SK-N-SH treated with all-trans-retinoic acid at 6 μM for 48 hours (cell line): ENCODE measurements at regions not wholly inside any gene's neighbourhood (a gene's known extent, or its start where the extent isn't known, plus 50 kb on each side); places are given as distances from the start of the nearest gene placed in this dataset.

ENCODE experiments used
- ATAC-seq: fragments of 200-7000 bp; cut with Tn5 transposase; 3 replicates; pipeline ENCODE4 v1.9.1; 2020; ENCODE audit warnings: mild to moderate bottlenecking, moderate library complexity
- ARNTL ChIP-seq: fragments of 450-650 bp; formaldehyde crosslinking; IDR thresholded peaks from 2 replicates; pipeline ENCODE4 v1.5.0; 2020; ENCODE audit warnings: low read depth, mild to moderate bottlenecking, moderate library complexity, borderline replicate concordance
- BACH2 ChIP-seq: fragments of 250-450 bp; sonication (Bioruptor Pico); IDR thresholded peaks from 2 replicates; pipeline ENCODE4 v1.9.0; 2021; ENCODE audit warnings: mild to moderate bottlenecking, borderline replicate concordance
- CREB5 ChIP-seq: fragments of 250-450 bp; sonication (Bioruptor Pico); IDR thresholded peaks from 2 replicates; pipeline ENCODE4 v1.5.1; 2020; ENCODE audit warnings: low read depth, mild to moderate bottlenecking, moderate library complexity
- CSDC2 ChIP-seq: fragments of 250-450 bp; sonication (Bioruptor Pico); IDR thresholded peaks from 2 replicates; pipeline ENCODE4 v1.5.0; 2020; ENCODE audit warnings: mild to moderate bottlenecking, moderate library complexity
- CSRNP3 ChIP-seq: fragments of 250-450 bp; sonication (Bioruptor Pico); IDR thresholded peaks from 2 replicates; pipeline ENCODE4 v1.5.1; 2021; ENCODE audit warnings: mild to moderate bottlenecking, moderate library complexity
- ESRRG ChIP-seq: fragments of 250-450 bp; sonication (Bioruptor Pico); IDR thresholded peaks from 2 replicates; pipeline ENCODE4 v1.6.1; 2021; ENCODE audit warnings: mild to moderate bottlenecking
- GLIS3 ChIP-seq: fragments of 250-450 bp; sonication (Bioruptor Pico); IDR thresholded peaks from 2 replicates; pipeline ENCODE4 v1.5.0; 2020; ENCODE audit warnings: mild to moderate bottlenecking, moderate library complexity
- ISL1 ChIP-seq: fragments of 250-450 bp; sonication (Bioruptor Pico); IDR thresholded peaks from 2 replicates; pipeline ENCODE4 v2.1.2; 2022; ENCODE audit warnings: mild to moderate bottlenecking, moderate library complexity
- PATZ1 ChIP-seq: fragments of 250-450 bp; sonication (Bioruptor Pico); IDR thresholded peaks from 2 replicates; pipeline ENCODE4 v1.8.0; 2020; ENCODE audit warnings: mild to moderate bottlenecking, moderate library complexity, borderline replicate concordance
- POU6F1 ChIP-seq: fragments of 250-450 bp; sonication (Bioruptor Pico); IDR thresholded peaks from 2 replicates; pipeline ENCODE4 v1.8.0; 2021; ENCODE audit warnings: low read depth, mild to moderate bottlenecking, moderate library complexity, borderline replicate concordance
- PPARA ChIP-seq: fragments of 250-450 bp; sonication (Bioruptor Pico); IDR thresholded peaks from 2 replicates; pipeline ENCODE4 v1.5.0; 2020; ENCODE audit warnings: mild to moderate bottlenecking, borderline replicate concordance
- RARB ChIP-seq: fragments of 250-450 bp; sonication (Bioruptor Pico); IDR thresholded peaks from 2 replicates; pipeline ENCODE4 v1.8.0; 2021; ENCODE audit warnings: mild to moderate bottlenecking, moderate library complexity
- SNAI2 ChIP-seq: fragments of 250-450 bp; sonication (Bioruptor Pico); IDR thresholded peaks from 2 replicates; pipeline ENCODE4 v1.5.0; 2020; ENCODE audit warnings: mild to moderate bottlenecking, moderate library complexity
- TCF4 ChIP-seq: fragments of 250-450 bp; sonication (Bioruptor Pico); IDR thresholded peaks from 2 replicates; pipeline ENCODE4 v1.8.0; 2021; ENCODE audit warnings: mild to moderate bottlenecking, moderate library complexity, borderline replicate concordance
- TOX ChIP-seq: fragments of 250-450 bp; sonication (Bioruptor Pico); IDR thresholded peaks from 2 replicates; pipeline ENCODE4 v1.8.0; 2021; ENCODE audit warnings: mild to moderate bottlenecking, moderate library complexity, borderline replicate concordance
- TSHZ2 ChIP-seq: fragments of 250-450 bp; sonication (Bioruptor Pico); IDR thresholded peaks from 2 replicates; pipeline ENCODE4 v1.5.0; 2020; ENCODE audit warnings: mild to moderate bottlenecking, moderate library complexity
- ZC3H10 ChIP-seq: fragments of 250-450 bp; sonication (Bioruptor Pico); IDR thresholded peaks from 2 replicates; pipeline ENCODE4 v1.5.1; 2021; ENCODE audit warnings: mild to moderate bottlenecking, moderate library complexity
- ZFP30 ChIP-seq: fragments of 450-650 bp; formaldehyde crosslinking; IDR thresholded peaks from 2 replicates; pipeline ENCODE4 v1.5.0; 2022; ENCODE audit warnings: mild to moderate bottlenecking, moderate library complexity
- ZNF565 ChIP-seq: fragments of 450-650 bp; formaldehyde crosslinking; conservative IDR thresholded peaks from 2 replicates; pipeline ENCODE4 v1.5.0; 2020; ENCODE audit warnings: low read depth, mild to moderate bottlenecking, moderate library complexity
- ZNF70 ChIP-seq: fragments of 450-650 bp; formaldehyde crosslinking; IDR thresholded peaks from 2 replicates; pipeline ENCODE4 v1.5.0; 2020; ENCODE audit warnings: mild to moderate bottlenecking, moderate library complexity
- ZNF8 ChIP-seq: fragments of 450-650 bp; formaldehyde crosslinking; IDR thresholded peaks from 2 replicates; pipeline ENCODE4 v1.5.0; 2020; ENCODE audit warnings: mild to moderate bottlenecking, moderate library complexity

GRCh38 chr2:41772697-41773096 lies 275.1 kb upstream of the PKDCC start:
- TF ChIP-seq PATZ1: no peak
- no peak for TF ChIP-seq CSDC2
- TF ChIP-seq PPARA (CRISPR knock-in tag): no peak
- TF ChIP-seq ZNF565: no peak
- TF ChIP-seq ARNTL (CRISPR knock-in tag): no peak
- no peak for TF ChIP-seq CREB5
- TF ChIP-seq BACH2 (CRISPR knock-in tag): no peak
- TF ChIP-seq ESRRG (CRISPR knock-in tag): no peak
- no peak for TF ChIP-seq POU6F1 (CRISPR knock-in tag)
- TF ChIP-seq CSRNP3 (CRISPR knock-in tag): no peak
- TF ChIP-seq SNAI2 (CRISPR knock-in tag): no peak
- TF ChIP-seq TCF4 (CRISPR knock-in tag): no peak
- TF ChIP-seq TSHZ2 (CRISPR knock-in tag): no peak
- TF ChIP-seq TOX (CRISPR knock-in tag): no peak
- TF ChIP-seq ZNF8 (CRISPR knock-in tag): no peak
- no peak for TF ChIP-seq GLIS3 (CRISPR knock-in tag)
- no peak for TF ChIP-seq ZC3H10
- TF ChIP-seq ZFP30: no peak
- no peak for TF ChIP-seq RARB (CRISPR knock-in tag)
- no peak for TF ChIP-seq ZNF70 (CRISPR knock-in tag)
- no peak for ATAC-seq

- no peak for ATAC-seq
These were observed 273.7 kb upstream of the PKDCC start for GRCh38 chr2:41774011-41774605.

More at GRCh38 chr2:41774011-41774605, 273.7 kb upstream of the PKDCC start:
- TF ChIP-seq PPARA (CRISPR knock-in tag) (no peak), ISL1 (CRISPR knock-in tag) (no peak), SNAI2 (CRISPR knock-in tag) (no peak), ZNF565 (no peak), ZFP30 (no peak), POU6F1 (CRISPR knock-in tag) (no peak), ESRRG (CRISPR knock-in tag) (no peak), ZNF8 (CRISPR knock-in tag) (no peak), ZC3H10 (no peak), ARNTL (CRISPR knock-in tag) (no peak)
